ENCODE measurements at regions not wholly inside any gene's neighbourhood (a gene's known extent, or its start where the extent isn't known, plus 50 kb on each side); places are given as distances from the start of the nearest gene placed in this dataset.

GRCh38 chr2:8002765-8003393 lies 679.0 kb upstream of the ID2 start:
- TF ChIP-seq CTCF (IDR thresholded peaks at IDR 0.05), result no peak
- TF ChIP-seq EZH2 (IDR thresholded peaks at IDR 0.05), result no peak
- TF ChIP-seq EZH2phosphoT487 (IDR thresholded peaks at IDR 0.05), result no peak
- Mint-ChIP-seq H3K4me1 (no peaks in the 10 kb centered on the region), H3K36me3 (no peaks in the 10 kb centered on the region), H3K9me3 (peaks cover 4% of the 10 kb centered on the region), H3K27ac (no peak overlapping the region), H3K27me3 (ENCODE audit: insufficient read depth, low read depth) (no peaks in the 10 kb centered on the region), H3K4me3 (no peak overlapping the region)
- Histone ChIP-seq H3K9me3 (ENCODE audit: low read depth) (no peaks in the 10 kb centered on the region), H4K20me1 (ENCODE audit: low read depth) (no peaks in the 10 kb centered on the region), H3K27me3 (no peaks in the 10 kb centered on the region), H3K36me3 (no peaks in the 10 kb centered on the region), H3K27ac (no peak overlapping the region), H2AFZ (replicated peaks) (no peak overlapping the region), H3K9ac (no peak overlapping the region), H3K79me2 (ENCODE audit: low read depth) (no peaks in the 10 kb centered on the region), H3K4me3 (no peak overlapping the region), H3K4me1 (no peaks in the 10 kb centered on the region), H3F3A (ENCODE audit: low read depth) (no peaks in the 10 kb centered on the region), H3K4me2 (no peak overlapping the region)
- no peak for DNase-seq (ENCODE audit: low spot score)

GRCh38 chr2:8003462-8004075 lies 678.3 kb upstream of the ID2 start:
- Mint-ChIP-seq H3K9me3 (peaks cover 4% of the 10 kb centered on the region), H3K27ac (no peak overlapping the region), H3K36me3 (no peaks in the 10 kb centered on the region), H3K4me3 (no peak overlapping the region), H3K4me1 (no peaks in the 10 kb centered on the region), H3K27me3 (ENCODE audit: insufficient read depth, low read depth) (peaks cover 2% of the 10 kb centered on the region)
- Histone ChIP-seq H3K4me2 (no peak overlapping the region), H3F3A (ENCODE audit: low read depth) (no peaks in the 10 kb centered on the region), H4K20me1 (ENCODE audit: low read depth) (no peaks in the 10 kb centered on the region), H3K27ac (no peak overlapping the region), H3K9me3 (ENCODE audit: low read depth) (no peaks in the 10 kb centered on the region), H3K27me3 (no peaks in the 10 kb centered on the region), H3K4me1 (no peaks in the 10 kb centered on the region), H3K9ac (no peak overlapping the region), H3K79me2 (ENCODE audit: low read depth) (no peaks in the 10 kb centered on the region), H3K36me3 (no peaks in the 10 kb centered on the region), H2AFZ (replicated peaks) (no peak overlapping the region), H3K4me3 (no peak overlapping the region)
- no peak for TF ChIP-seq EZH2phosphoT487 (IDR thresholded peaks at IDR 0.05)
- TF ChIP-seq CTCF (IDR thresholded peaks at IDR 0.05), result no peak
- TF ChIP-seq EZH2 (IDR thresholded peaks at IDR 0.05), result no peak
- DNase-seq (ENCODE audit: low spot score), result no peak

GRCh38 chr2:8004250-8004681 lies 677.6 kb upstream of the ID2 start:
- no peaks in the 10 kb centered on the region for H3K36me3 Mint-ChIP-seq
- no peaks in the 10 kb centered on the region for H3K4me1 ChIP-seq
- H3K4me3 ChIP-seq, result no peak overlapping the region
- TF ChIP-seq CTCF (IDR thresholded peaks at IDR 0.05), result no peak
- no peak for TF ChIP-seq EZH2phosphoT487 (IDR thresholded peaks at IDR 0.05)
- TF ChIP-seq EZH2 (IDR thresholded peaks at IDR 0.05), result no peak
- no peak overlapping the region for H3K9ac ChIP-seq
- H2AFZ ChIP-seq (replicated peaks), result no peak overlapping the region
- no peak overlapping the region for H3K4me3 Mint-ChIP-seq
- H4K20me1 ChIP-seq (ENCODE audit: low read depth), result no peaks in the 10 kb centered on the region
- no peak overlapping the region for H3K4me2 ChIP-seq
- H3K27ac ChIP-seq, result no peak overlapping the region
- no peaks in the 10 kb centered on the region for H3K79me2 ChIP-seq (ENCODE audit: low read depth)
- peaks cover 4% of the 10 kb centered on the region for H3K9me3 Mint-ChIP-seq
- H3F3A ChIP-seq (ENCODE audit: low read depth), result no peaks in the 10 kb centered on the region
- no peaks in the 10 kb centered on the region for H3K27me3 ChIP-seq
- H3K36me3 ChIP-seq, result no peaks in the 10 kb centered on the region
- H3K9me3 ChIP-seq (ENCODE audit: low read depth), result no peaks in the 10 kb centered on the region
- H3K27me3 Mint-ChIP-seq (ENCODE audit: insufficient read depth, low read depth), result peaks cover 2% of the 10 kb centered on the region
- no peaks in the 10 kb centered on the region for H3K4me1 Mint-ChIP-seq
- no peak overlapping the region for H3K27ac Mint-ChIP-seq
- no peak for DNase-seq (ENCODE audit: low spot score)
